Kidney capillary endothelial cell (primary cell): ENCODE measurements at regions not wholly inside any gene's neighbourhood (a gene's known extent, or its start where the extent isn't known, plus 50 kb on each side); places are given as distances from the start of the nearest gene placed in this dataset.
"Not testable (repeated sequence)": the region's sequence is repeated elsewhere in the genome, so short reads cannot be mapped to it uniquely, and the experiment has no call there.

Experiments used
- DNase-seq: peaks from one replicate; pipeline ENCODE4 v3.0.0-alpha.2; 2018; ENCODE audit warnings: low spot score

- DNase-seq = no peak
Observed at GRCh38 chr7:41578700-41579099, 124.2 kb downstream of the INHBA start.

DNA sequence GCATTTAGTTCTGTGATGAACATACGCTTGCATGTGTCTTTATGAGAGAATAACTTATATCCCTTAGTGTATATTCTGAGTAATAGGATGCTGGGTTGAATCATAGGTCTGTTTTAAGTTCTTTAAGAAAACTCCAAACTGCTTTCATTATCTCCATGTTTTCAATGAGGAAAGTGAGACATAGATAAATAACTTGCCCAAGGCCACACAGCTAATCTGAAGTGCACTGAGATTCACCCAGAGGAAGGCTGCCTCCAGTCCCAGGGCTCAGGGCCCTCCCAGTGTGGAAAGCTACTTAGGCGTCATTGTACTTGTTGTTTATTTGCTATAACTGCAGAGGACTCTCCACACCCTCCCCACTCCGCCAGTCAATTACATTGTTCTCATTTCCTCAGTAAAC lies 126.7 kb downstream of the INHBA start:
- no peak for DNase-seq

DNA sequence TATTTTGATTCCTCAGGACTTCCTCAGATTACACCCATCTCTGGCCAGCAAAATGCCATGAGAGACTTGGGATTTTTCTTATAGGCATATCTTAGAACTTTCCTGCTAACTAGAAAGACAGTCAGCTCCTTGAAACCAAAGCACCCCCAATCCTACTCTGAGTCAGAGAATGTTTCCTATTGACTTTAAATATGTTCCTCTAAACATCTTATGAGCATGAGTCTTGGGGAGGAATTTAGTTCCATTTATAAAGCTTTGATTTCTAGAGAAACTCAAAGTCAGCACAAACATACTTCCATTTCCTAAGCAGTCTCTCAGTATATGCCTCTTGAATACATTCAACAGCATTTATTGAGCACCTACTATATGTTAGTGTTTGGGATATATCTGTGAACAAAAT lies 128.5 kb downstream of the INHBA start:
- peak; percentile 84 for DNase-seq

DNA sequence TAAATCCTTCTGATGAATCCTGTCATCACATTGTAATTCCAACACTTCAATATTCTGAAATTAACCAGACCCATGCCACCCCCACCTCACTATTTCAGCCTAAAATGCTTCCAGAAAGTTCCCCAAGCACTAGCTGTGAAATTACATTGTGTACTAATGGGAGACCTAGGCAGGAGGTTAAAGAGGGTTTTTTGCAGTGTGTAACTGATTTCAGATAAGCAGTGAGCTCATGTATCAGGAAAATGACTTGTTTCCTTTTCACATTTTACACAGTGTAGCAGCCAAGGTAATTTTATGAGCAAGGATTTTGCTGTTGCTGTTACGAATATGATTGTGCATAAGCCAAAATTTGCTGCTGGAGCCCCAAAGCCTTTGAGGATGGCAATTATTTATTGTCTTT lies 129.0 kb downstream of the INHBA start:
- DNase-seq = peak; percentile 78

- DNase-seq = no peak
Observed at GRCh38 chr7:41573443-41573842, 129.4 kb downstream of the INHBA start.

DNA sequence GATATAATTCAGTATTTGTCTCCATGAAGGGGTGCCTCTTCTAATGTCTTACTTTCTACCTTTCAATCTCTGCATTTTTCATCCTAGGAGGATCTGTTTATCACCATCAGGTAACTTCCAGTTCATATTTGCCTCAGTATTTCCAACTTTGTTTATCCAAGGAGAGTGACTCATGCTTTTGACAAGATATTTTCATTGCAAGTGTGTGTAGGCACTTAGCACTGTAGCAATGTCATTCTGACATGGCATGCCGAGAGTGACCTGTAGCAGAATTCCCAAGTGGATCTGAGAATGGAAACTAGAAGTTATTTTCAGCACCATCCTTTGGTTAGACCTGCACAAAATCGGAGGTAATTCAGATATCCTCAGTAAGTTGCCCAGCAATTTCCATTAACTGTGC lies 129.9 kb downstream of the INHBA start:
- DNase-seq = peak; percentile 59

DNA sequence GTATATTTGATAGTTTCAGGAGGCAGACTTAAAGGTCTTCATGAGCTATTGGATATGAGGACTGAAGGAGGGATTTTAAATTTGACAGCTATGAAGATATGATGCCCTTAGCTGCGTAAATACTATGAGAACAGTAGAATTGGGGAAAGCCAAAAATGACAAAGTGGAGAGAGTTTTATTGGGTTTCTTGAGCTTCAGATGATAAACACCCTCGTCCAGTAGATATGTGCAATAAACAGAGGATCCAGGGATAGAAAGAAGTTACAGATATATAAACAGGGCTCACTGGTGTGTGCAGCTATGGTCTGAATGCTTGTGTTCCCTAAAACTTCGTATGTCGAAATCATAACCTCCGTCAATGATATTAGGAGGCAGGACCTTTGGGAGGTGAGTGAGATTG lies 131.3 kb downstream of the INHBA start:
- no peak for DNase-seq

DNA sequence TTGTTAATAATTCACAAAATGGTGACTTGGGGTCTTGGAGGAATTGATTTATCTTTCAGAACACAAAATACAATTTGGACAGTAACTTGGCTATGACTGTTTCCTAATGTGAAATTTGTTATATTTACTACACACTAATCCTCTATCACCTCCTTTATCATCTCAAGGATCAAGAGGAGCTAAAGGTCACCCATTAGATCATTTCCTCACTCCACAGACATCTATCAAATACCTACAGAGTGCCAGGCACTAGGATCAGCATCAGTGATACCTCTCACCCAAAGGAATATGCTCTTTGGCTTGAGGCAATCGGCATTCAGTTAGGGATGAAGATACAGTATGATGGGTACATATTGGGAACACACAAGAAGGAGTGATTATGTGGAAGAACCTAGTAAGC lies 132.1 kb downstream of the INHBA start:
- DNase-seq = no peak

DNA sequence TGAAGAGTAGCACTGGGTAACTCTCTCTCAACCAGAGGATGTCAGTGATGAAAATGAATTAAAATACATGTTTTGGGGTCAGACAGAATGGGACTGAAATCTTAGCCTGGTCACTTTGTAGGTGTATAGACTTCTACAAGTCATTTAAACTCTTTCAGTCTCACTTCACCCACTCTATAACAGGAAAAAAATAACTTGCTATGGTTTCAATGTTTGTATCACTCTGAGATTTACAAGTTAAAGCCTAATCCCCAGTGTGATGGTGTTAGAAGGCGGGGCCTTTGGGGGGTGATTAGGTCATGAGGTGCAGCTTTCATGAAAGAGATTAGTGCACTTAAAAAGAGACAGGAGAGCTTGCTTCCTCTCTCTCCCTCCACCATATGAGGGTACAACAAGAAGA lies 134.8 kb downstream of the INHBA start:
- no peak for DNase-seq

GRCh38 chr7:41567731-41568114 lies 135.2 kb downstream of the INHBA start:
- DNase-seq = no peak

GRCh38 chr7:41567031-41567730 lies 135.7 kb downstream of the INHBA start:
- DNase-seq = no peak

GRCh38 chr7:41566581-41566980 lies 136.3 kb downstream of the INHBA start:
- DNase-seq = no peak

- DNase-seq = no peak
Observed at GRCh38 chr7:41565655-41566054, 137.2 kb downstream of the INHBA start.

- DNase-seq = no peak
Observed at GRCh38 chr7:41559426-41559825, 143.5 kb downstream of the INHBA start.

- no peak for DNase-seq
Observed at GRCh38 chr7:41554481-41554880, 148.4 kb downstream of the INHBA start.

DNA sequence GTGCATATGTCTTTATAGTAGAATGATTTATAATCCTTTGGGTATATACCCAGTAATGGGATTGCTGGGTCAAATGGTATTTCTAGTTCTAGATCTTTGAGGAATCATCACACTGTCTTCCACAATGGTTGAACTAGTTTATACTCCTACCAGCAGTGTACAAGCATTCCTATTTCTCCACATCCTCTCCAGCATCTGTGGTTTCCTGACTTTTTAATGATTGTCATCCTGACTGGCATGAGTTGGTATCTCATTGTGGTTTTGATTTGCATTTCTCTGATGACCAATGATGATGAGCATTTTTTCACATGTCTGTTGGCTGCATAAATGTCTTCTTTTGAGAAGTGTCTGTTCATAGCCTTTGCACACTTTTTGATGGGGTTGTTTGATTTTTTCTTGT lies 152.8 kb downstream of the INHBA start:
- not testable (repeated sequence) for DNase-seq

DNA sequence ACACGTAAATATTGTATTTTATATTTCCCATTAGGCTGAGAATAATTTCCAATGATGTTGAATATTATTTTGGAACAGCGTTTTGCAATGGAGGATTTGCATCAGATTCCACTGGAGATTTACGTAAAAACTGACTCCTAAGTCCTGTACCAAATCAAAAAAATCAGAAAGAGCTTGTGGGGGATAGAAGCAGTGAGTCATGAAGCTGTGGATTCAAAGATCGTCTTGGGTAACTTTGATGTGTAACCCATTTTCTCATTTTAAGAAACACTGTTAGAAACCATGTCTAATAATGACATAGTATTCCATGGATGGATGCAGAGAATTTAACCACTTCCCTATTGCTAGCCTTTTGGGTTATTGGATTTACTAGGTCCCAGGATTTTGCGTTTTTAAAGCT lies 158.6 kb downstream of the INHBA start:
- no peak for DNase-seq

- no peak for DNase-seq
Observed at GRCh38 chr7:41540601-41541000, 162.3 kb downstream of the INHBA start.

GRCh38 chr7:41538810-41539724 lies 163.8 kb downstream of the INHBA start:
- no peak for DNase-seq

DNA sequence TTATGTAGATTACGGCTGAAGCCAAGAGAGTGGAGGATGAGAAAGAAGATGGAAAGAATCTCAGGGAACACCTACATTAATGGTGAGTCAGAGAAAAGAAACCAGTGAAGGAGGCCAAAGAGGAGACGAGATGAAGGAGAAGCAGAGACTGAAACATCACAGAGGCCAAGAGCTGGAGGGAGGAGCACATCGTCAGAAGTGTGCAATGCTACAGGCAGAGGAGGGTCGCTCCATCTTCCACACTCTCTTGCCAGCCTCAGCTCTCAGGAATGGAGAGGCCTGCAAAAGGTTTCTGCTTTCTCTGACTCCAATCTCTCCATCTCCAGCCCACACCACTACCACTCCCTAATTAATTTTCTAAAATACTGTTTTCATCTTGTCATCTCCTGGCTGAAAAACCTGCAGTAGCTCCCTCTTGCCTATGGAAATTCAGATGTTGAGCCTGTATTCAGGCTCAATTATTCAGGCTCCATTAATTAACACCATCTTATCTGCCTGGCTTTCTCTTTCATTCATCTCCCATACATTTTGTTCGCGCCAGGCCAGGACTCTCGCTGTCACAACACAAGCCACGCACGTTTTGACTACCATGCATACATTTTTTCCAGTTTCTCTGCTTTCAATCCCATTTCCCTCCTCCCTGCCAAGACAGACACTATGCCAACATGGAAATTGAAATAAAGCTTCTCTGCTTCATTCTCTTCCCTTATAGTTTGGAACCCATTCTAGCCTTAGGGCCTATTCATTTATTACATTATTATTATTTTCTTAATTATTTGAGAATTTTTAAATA lies 165.8 kb downstream of the INHBA start:
- DNase-seq = no peak

DNA sequence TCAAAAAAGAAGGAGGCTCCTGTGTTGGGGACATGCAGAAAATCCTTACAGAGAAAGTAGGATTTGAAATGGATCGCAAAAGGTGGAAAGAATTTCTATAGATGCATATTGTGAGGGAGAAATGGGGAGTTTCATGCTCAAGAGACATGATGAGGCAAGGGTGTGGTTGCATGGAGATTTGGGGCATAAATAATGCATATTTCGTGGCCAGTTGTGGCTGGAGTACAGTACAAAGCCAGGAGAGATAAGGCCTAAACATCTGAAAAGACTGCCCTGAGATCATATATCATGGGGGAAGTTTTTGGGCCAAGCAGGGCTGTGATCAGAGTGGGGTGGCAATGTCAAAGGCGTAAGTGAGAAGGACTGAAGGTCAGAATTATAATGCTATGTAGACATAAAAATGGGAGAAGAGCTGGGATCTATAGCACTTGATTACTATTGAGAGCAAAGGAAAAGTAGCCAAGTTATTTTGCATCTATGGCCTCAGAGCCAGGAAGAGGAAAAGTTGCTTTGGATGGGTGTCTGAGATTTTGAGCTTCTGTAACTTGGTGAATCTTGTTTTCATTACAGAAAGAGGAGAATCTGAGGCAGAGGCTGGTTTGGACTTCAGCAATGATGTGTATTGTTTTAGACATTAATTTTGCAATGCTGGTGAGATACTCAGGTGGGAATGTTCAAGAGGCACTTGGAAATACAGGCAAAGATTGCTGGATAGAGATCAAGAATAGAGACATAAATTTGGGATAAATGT lies 166.6 kb downstream of the INHBA start:
- no peak for DNase-seq

DNA sequence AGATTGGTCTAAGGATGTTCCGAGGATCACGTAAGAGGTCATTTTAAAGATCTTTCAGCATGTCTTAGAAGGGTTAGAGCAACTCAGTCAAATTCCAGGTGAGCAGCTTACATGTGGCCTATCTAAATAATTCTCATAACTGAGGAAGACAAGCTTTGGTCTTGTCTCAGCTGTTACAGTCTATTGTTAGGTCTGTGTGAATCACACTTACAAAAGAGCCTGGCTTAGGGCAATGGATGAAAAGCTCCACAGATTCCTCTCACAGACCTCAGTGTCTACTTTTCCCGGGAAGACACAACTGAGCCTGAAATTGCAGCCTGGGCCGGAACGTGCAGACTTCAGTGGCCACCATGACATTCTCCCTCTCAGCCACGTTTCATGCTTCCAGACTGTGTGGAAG lies 173.1 kb downstream of the INHBA start:
- no peak for DNase-seq
